ENCODE measurements at regions not wholly inside any gene's neighbourhood (a gene's known extent, or its start where the extent isn't known, plus 50 kb on each side); places are given as distances from the start of the nearest gene placed in this dataset.

- no peak for DNase-seq
- peaks cover 2% of the 10 kb centered on the region for H3K36me3 Mint-ChIP-seq
- ChIA-PET POLR2A (no interaction called here), CTCF (interaction anchor here (1.3 kb wide), 1 partner anchor 16 kb away, joined by 3 read pairs; no protein-coding TSS in a partner anchor)
- peaks cover 26% of the 10 kb centered on the region for H3K27me3 Mint-ChIP-seq
- H3K4me3 Mint-ChIP-seq: no peak overlapping the region
- intact Hi-C loops (cut with micrococcal nuclease): no loop called here
- no peaks in the 10 kb centered on the region for H3K9me3 Mint-ChIP-seq
- H3K4me1 Mint-ChIP-seq (ENCODE audit: low read depth): no peaks in the 10 kb centered on the region
- H3K27ac Mint-ChIP-seq: no peak overlapping the region
Measured at GRCh38 chr1:233435622-233436021, 108.1 kb downstream of the MAP3K21 start.

- ChIA-PET POLR2A (no interaction called here), CTCF (interaction anchor here (1.1 to 3.6 kb wide), 12 partner anchors 9 to 628 kb away, joined by 3 to 66 read pairs (median 7); no protein-coding TSS in a partner anchor)
- intact Hi-C loops (cut with micrococcal nuclease): loop anchor here (1.0 to 2.0 kb wide), 2 partner anchors 44 to 627 kb away; no protein-coding TSS in a partner anchor
- no peak for DNase-seq
- Mint-ChIP-seq H3K27me3 (peaks cover 16% of the 10 kb centered on the region), H3K27ac (no peak overlapping the region), H3K4me3 (no peak overlapping the region), H3K9me3 (no peaks in the 10 kb centered on the region), H3K36me3 (no peaks in the 10 kb centered on the region), H3K4me1 (ENCODE audit: low read depth) (no peaks in the 10 kb centered on the region)
Measured at GRCh38 chr1:233439721-233440120, 112.2 kb downstream of the MAP3K21 start.

- intact Hi-C loops (cut with micrococcal nuclease): loop anchor here (1.0 to 2.0 kb wide), 3 partner anchors 46 to 626 kb away; no protein-coding TSS in a partner anchor
- ChIA-PET POLR2A (no interaction called here), CTCF (interaction anchor here (0.6 to 3.6 kb wide), 57 partner anchors 10 to 627 kb away, joined by 3 to 66 read pairs (median 4); no protein-coding TSS in a partner anchor)
- no peak overlapping the region for H3K27ac Mint-ChIP-seq
- no peaks in the 10 kb centered on the region for H3K4me1 Mint-ChIP-seq (ENCODE audit: low read depth)
- peaks cover 2% of the 10 kb centered on the region for H3K9me3 Mint-ChIP-seq
- peaks cover 10% of the 10 kb centered on the region for H3K27me3 Mint-ChIP-seq
- no peak overlapping the region for H3K4me3 Mint-ChIP-seq
- DNase-seq: peak; percentile 9
- H3K36me3 Mint-ChIP-seq: no peaks in the 10 kb centered on the region
Measured at GRCh38 chr1:233440951-233441401, 113.5 kb downstream of the MAP3K21 start.

GRCh38 chr1:233442026-233442780 lies 114.7 kb downstream of the MAP3K21 start:
- no peaks in the 10 kb centered on the region for H3K4me1 Mint-ChIP-seq (ENCODE audit: low read depth)
- POLR2A ChIA-PET: no interaction called here

GRCh38 chr1:233443040-233443760 lies 115.7 kb downstream of the MAP3K21 start:
- Mint-ChIP-seq H3K36me3 (no peaks in the 10 kb centered on the region), H3K27me3 (peaks cover 7% of the 10 kb centered on the region), H3K27ac (no peak overlapping the region), H3K9me3 (peaks cover 2% of the 10 kb centered on the region), H3K4me1 (ENCODE audit: low read depth) (no peaks in the 10 kb centered on the region), H3K4me3 (no peak overlapping the region)
- intact Hi-C loops (cut with micrococcal nuclease): no loop called here
- no peak for DNase-seq
- ChIA-PET CTCF (no interaction called here), POLR2A (no interaction called here)

More at GRCh38 chr1:233442026-233442780, 114.7 kb downstream of the MAP3K21 start:
- H3K4me3 Mint-ChIP-seq: no peak overlapping the region
- DNase-seq: no peak
- no peaks in the 10 kb centered on the region for H3K36me3 Mint-ChIP-seq
- peaks cover 7% of the 10 kb centered on the region for H3K27me3 Mint-ChIP-seq
- CTCF ChIA-PET: interaction anchor here (0.9 to 3.6 kb wide), 22 partner anchors 13 to 625 kb away, joined by 3 to 66 read pairs (median 5); no protein-coding TSS in a partner anchor
- no peak overlapping the region for H3K27ac Mint-ChIP-seq
- intact Hi-C loops (cut with micrococcal nuclease): no loop called here
- H3K9me3 Mint-ChIP-seq: peaks cover 2% of the 10 kb centered on the region

GRCh38 chr1:233444484-233444883 lies 117.0 kb downstream of the MAP3K21 start:
- no peaks in the 10 kb centered on the region for H3K36me3 Mint-ChIP-seq

GRCh38 chr1:233445737-233446136 lies 118.2 kb downstream of the MAP3K21 start:
- Mint-ChIP-seq H3K4me3 (no peak overlapping the region), H3K9me3 (peaks cover 2% of the 10 kb centered on the region), H3K4me1 (ENCODE audit: low read depth) (no peaks in the 10 kb centered on the region), H3K27me3 (peaks cover 7% of the 10 kb centered on the region), H3K27ac (no peak overlapping the region), H3K36me3 (no peaks in the 10 kb centered on the region)
- no peak for DNase-seq
- CTCF ChIA-PET: no interaction called here
- intact Hi-C loops (cut with micrococcal nuclease): no loop called here
- POLR2A ChIA-PET: no interaction called here

More at GRCh38 chr1:233444484-233444883, 117.0 kb downstream of the MAP3K21 start:
- intact Hi-C loops (cut with micrococcal nuclease): no loop called here
- H3K27me3 Mint-ChIP-seq: peaks cover 7% of the 10 kb centered on the region
- H3K4me1 Mint-ChIP-seq (ENCODE audit: low read depth): no peaks in the 10 kb centered on the region
- CTCF ChIA-PET: no interaction called here
- POLR2A ChIA-PET: no interaction called here
- no peak overlapping the region for H3K4me3 Mint-ChIP-seq
- H3K27ac Mint-ChIP-seq: no peak overlapping the region
- no peak for DNase-seq
- H3K9me3 Mint-ChIP-seq: peaks cover 2% of the 10 kb centered on the region

GRCh38 chr1:233446935-233447334 lies 119.4 kb downstream of the MAP3K21 start:
- Mint-ChIP-seq H3K27me3 (peaks cover 7% of the 10 kb centered on the region), H3K4me1 (ENCODE audit: low read depth) (no peaks in the 10 kb centered on the region), H3K27ac (no peak overlapping the region), H3K9me3 (peaks cover 2% of the 10 kb centered on the region), H3K4me3 (no peak overlapping the region), H3K36me3 (no peaks in the 10 kb centered on the region)
- ChIA-PET CTCF (no interaction called here), POLR2A (no interaction called here)
- DNase-seq: no peak
- intact Hi-C loops (cut with micrococcal nuclease): no loop called here

- ChIA-PET CTCF (no interaction called here), POLR2A (no interaction called here)
- Mint-ChIP-seq H3K36me3 (no peaks in the 10 kb centered on the region), H3K4me1 (ENCODE audit: low read depth) (no peaks in the 10 kb centered on the region), H3K9me3 (peaks cover 2% of the 10 kb centered on the region), H3K27ac (no peak overlapping the region), H3K4me3 (no peak overlapping the region), H3K27me3 (peaks cover 3% of the 10 kb centered on the region)
- intact Hi-C loops (cut with micrococcal nuclease): no loop called here
- no peak for DNase-seq
Measured at GRCh38 chr1:233448109-233448689, 120.7 kb downstream of the MAP3K21 start.

- CTCF ChIA-PET: interaction anchor here (1.4 kb wide), 1 partner anchor 11 kb away, joined by 3 read pairs; no protein-coding TSS in a partner anchor
- intact Hi-C loops (cut with micrococcal nuclease): no loop called here
- no peak for DNase-seq
- Mint-ChIP-seq H3K36me3 (no peaks in the 10 kb centered on the region), H3K4me3 (no peak overlapping the region), H3K27ac (no peak overlapping the region), H3K9me3 (no peaks in the 10 kb centered on the region), H3K4me1 (ENCODE audit: low read depth) (no peaks in the 10 kb centered on the region), H3K27me3 (peaks cover 4% of the 10 kb centered on the region)
- POLR2A ChIA-PET: no interaction called here
Measured at GRCh38 chr1:233452724-233453123, 125.2 kb downstream of the MAP3K21 start.

- no peaks in the 10 kb centered on the region for H3K36me3 Mint-ChIP-seq
- ChIA-PET CTCF (interaction anchor here (1.4 kb wide), 1 partner anchor 12 kb away, joined by 3 read pairs; no protein-coding TSS in a partner anchor), POLR2A (no interaction called here)
- no peaks in the 10 kb centered on the region for H3K9me3 Mint-ChIP-seq
- peaks cover 6% of the 10 kb centered on the region for H3K27me3 Mint-ChIP-seq
- H3K4me1 Mint-ChIP-seq (ENCODE audit: low read depth): no peaks in the 10 kb centered on the region
- no peak for DNase-seq
- intact Hi-C loops (cut with micrococcal nuclease): no loop called here
- no peak overlapping the region for H3K4me3 Mint-ChIP-seq
- no peak overlapping the region for H3K27ac Mint-ChIP-seq
Measured at GRCh38 chr1:233453433-233454200, 126.1 kb downstream of the MAP3K21 start.

All from activated CD4-positive, alpha-beta memory T cell treated with anti-CD3 and anti-CD28 coated beads for 36 hours (primary cell).